Mesenchymal stem cell (in vitro differentiated cells and primary cell): ENCODE measurements at regions not wholly inside any gene's neighbourhood (a gene's known extent, or its start where the extent isn't known, plus 50 kb on each side); places are given as distances from the start of the nearest gene placed in this dataset.

Experiments
- DNase-seq: peaks from one replicate; pipeline ENCODE4 v3.0.0-alpha.2; 2013
- H2AFZ ChIP-seq: one replicate; pipeline ENCODE4 v1.6.1; 2013; ENCODE audit warnings: low read depth, mild to moderate bottlenecking, control low read depth, inconsistent platforms, low read length, moderate library complexity
- H2AK5ac ChIP-seq: 2 replicates; pipeline ENCODE4 v1.6.1; 2013; ENCODE audit warnings: low read length, moderate library complexity, mild to moderate bottlenecking, inconsistent platforms; ENCODE audit not compliant: severe bottlenecking
- H2BK120ac ChIP-seq: one replicate; pipeline ENCODE4 v1.6.1; 2013; ENCODE audit warnings: low read depth, mild to moderate bottlenecking, inconsistent platforms, low read length, moderate library complexity
- H2BK12ac ChIP-seq, 2 experiments: one replicate each; pipeline ENCODE4 v1.6.1; 2013; ENCODE audit warnings: inconsistent platforms in 2 of 2, low read length in 2 of 2, mild to moderate bottlenecking in 2 of 2, moderate library complexity in 2 of 2, control low read depth in 1 of 2
- H2BK15ac ChIP-seq: one replicate; pipeline ENCODE4 v1.6.1; 2013; ENCODE audit warnings: mild to moderate bottlenecking, low read depth, inconsistent platforms; ENCODE audit not compliant: poor library complexity, severe bottlenecking
- H2BK5ac ChIP-seq: 2 replicates; pipeline ENCODE4 v1.6.1; 2013; ENCODE audit warnings: low read depth, mild to moderate bottlenecking, low read length, control low read depth, inconsistent platforms; ENCODE audit not compliant: poor library complexity, severe bottlenecking
- H3K14ac ChIP-seq, 2 experiments: one replicate each; pipeline ENCODE4 v1.6.1; 2013; ENCODE audit warnings: inconsistent platforms in 2 of 2, low read length in 2 of 2, control low read depth in 1 of 2, mild to moderate bottlenecking in 1 of 2, moderate library complexity in 1 of 2
- H3K18ac ChIP-seq, 2 experiments: one replicate each; pipeline ENCODE4 v1.6.1; 2013; ENCODE audit warnings: inconsistent platforms in 2 of 2, low read length in 2 of 2, control low read depth in 1 of 2, low read depth in 1 of 2, mild to moderate bottlenecking in 1 of 2
- H3K23ac ChIP-seq, 2 experiments: one replicate each; pipeline ENCODE4 v1.6.1; 2013; ENCODE audit warnings: inconsistent platforms in 2 of 2, low read length in 2 of 2, mild to moderate bottlenecking in 2 of 2, moderate library complexity in 2 of 2, control low read depth in 1 of 2
- H3K27ac ChIP-seq: 2 replicates; pipeline ENCODE4 v1.5.1; 2013; ENCODE audit warnings: mild to moderate bottlenecking, moderate library complexity, low read length, control low read depth, inconsistent platforms; ENCODE audit not compliant: poor library complexity, severe bottlenecking
- H3K27me3 ChIP-seq, 2 experiments: 2 replicates each; pipeline versions ENCODE4 v1.6.1 to v1.7.0; 2013; ENCODE audit warnings: low read length in 2 of 2, mild to moderate bottlenecking in 2 of 2, moderate library complexity in 2 of 2, control low read depth in 1 of 2, inconsistent platforms in 1 of 2; ENCODE audit not compliant: control insufficient read depth in 1 of 2, insufficient read depth in 1 of 2
- H3K36me3 ChIP-seq, 2 experiments: 2 replicates each; pipeline versions ENCODE4 v1.6.1 to v1.7.0; 2013; ENCODE audit warnings: low read length in 2 of 2, control low read depth in 1 of 2, inconsistent platforms in 1 of 2, low read depth in 1 of 2, mild to moderate bottlenecking in 1 of 2; ENCODE audit not compliant: insufficient read depth in 2 of 2, control insufficient read depth in 1 of 2
- H3K4ac ChIP-seq, 2 experiments: one replicate each; pipeline ENCODE4 v1.6.1; 2013; ENCODE audit warnings: inconsistent platforms in 2 of 2, low read length in 2 of 2, mild to moderate bottlenecking in 2 of 2, moderate library complexity in 2 of 2, control low read depth in 1 of 2, low read depth in 1 of 2
- H3K4me1 ChIP-seq: 2 replicates; pipeline ENCODE4 v1.6.1; 2013; ENCODE audit warnings: low read depth, low read length, control low read depth; ENCODE audit not compliant: control insufficient read depth, insufficient read depth
- H3K4me2 ChIP-seq: 2 replicates; pipeline ENCODE4 v1.6.1; 2013; ENCODE audit warnings: low read length, mild to moderate bottlenecking, inconsistent platforms; ENCODE audit not compliant: poor library complexity, severe bottlenecking
- H3K4me3 ChIP-seq, 2 experiments: 2 replicates each; pipeline versions ENCODE4 v1.5.1 to v1.7.0; 2013; ENCODE audit warnings: low read length in 2 of 2, mild to moderate bottlenecking in 2 of 2, control low read depth in 1 of 2, low read depth in 1 of 2; ENCODE audit not compliant: insufficient read depth in 1 of 2
- H3K79me1 ChIP-seq: replicated peaks from 2 replicates; pipeline ENCODE4 v1.6.1; 2013; ENCODE audit warnings: mild to moderate bottlenecking, control low read depth, low read length, inconsistent platforms; ENCODE audit not compliant: poor library complexity, severe bottlenecking
- H3K9ac ChIP-seq: 2 replicates; pipeline ENCODE4 v1.7.0; 2013; ENCODE audit warnings: mild to moderate bottlenecking, low read length, moderate library complexity
- H3K9me3 ChIP-seq: 2 replicates; pipeline ENCODE4 v1.7.0; 2013; ENCODE audit warnings: mild to moderate bottlenecking, low read length; ENCODE audit not compliant: control insufficient read depth
- H4K8ac ChIP-seq: one replicate; pipeline ENCODE4 v1.6.1; 2013; ENCODE audit warnings: inconsistent platforms, mild to moderate bottlenecking, low read length, moderate library complexity
- H4K91ac ChIP-seq: one replicate; pipeline ENCODE4 v1.6.1; 2013; ENCODE audit warnings: mild to moderate bottlenecking, low read length, inconsistent platforms
- WGBS: methylation state at CpG from one replicate; pipeline ENCODE4 v1.1.7; 2013; ENCODE audit warnings: mixed read lengths; 5-methylcytosine and 5-hydroxymethylcytosine counted together

DNA sequence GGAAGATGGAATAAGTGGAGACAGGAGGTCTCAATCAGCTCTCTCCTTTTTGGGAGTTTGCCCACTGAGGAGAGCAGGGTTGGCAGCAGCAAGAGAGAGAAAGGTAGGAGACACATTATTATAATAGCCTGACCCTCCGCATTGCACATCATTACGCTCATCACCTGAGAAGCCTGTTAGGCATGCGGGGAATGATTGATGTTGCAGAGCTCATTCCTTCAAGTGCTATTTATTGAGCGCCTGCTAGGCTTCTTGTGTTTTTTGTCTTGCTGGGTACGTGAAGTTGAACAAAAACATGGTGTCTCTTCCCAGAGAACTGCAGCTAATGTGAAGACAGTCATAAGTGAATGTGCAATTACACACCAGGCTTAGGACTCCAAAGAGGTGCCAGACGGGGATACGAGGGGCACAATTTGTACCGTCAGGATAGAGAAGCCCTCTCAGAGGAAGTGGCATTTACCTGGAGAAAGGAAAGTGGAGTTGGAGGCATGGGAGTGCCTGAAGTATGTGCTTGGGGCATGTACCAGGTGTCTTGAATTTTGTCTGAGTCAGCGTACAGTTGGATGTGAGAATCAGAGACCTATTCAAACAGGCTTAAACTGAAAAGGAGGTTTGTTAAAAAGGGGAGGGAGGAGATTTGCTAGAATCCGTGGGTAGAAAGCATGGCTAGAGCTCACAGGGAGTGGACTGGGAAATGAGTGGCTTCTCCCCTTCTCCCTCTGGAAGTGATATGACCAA, 90.2 kb upstream of the SOD3 start:
- Histone ChIP-seq H3K27me3 (peaks cover 0 to 18% of the 10 kb centered on the region in 2 experiments), H3K79me1 (no peaks in the 10 kb centered on the region)
- 85% methylated on average over 10 of the region's 10 CpGs for WGBS

DNA sequence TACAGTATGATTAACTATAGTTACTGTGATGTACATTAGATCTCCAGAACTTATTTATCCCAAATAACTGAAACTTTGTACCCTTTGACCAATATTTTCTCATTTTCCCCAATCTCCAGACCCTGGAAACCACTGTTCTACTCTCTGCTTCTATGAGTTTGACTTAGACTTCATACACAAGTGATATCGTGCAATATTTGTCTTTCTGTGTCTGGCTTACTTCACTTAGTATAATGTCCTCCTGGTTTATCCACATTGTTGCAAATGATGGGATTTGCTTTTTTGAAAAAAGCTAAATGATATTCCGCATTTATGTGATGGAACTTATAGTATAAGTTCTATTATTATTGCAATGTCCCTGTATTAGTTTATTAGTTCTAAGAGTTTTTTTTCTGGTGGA, 81.8 kb upstream of the SOD3 start:
- Histone ChIP-seq H2BK120ac (no peak overlapping the region), H3K4me1 (no peaks in the 10 kb centered on the region), H2AFZ (no peak overlapping the region), H2BK12ac (no peak overlapping the region), H3K9me3 (peaks cover 20% of the 10 kb centered on the region), H4K91ac (no peak overlapping the region), H3K14ac (no peak overlapping the region), H3K36me3 (no peaks in the 10 kb centered on the region), H2BK15ac (no peak overlapping the region), H3K9ac (no peak overlapping the region), H2AK5ac (no peak overlapping the region), H3K18ac (no peak overlapping the region), H3K4ac (no peak overlapping the region), H3K23ac (no peak overlapping the region), H3K4me2 (no peak overlapping the region), H3K4me3 (no peak overlapping the region), H3K79me1 (no peaks in the 10 kb centered on the region), H3K27ac (no peak overlapping the region), H3K27me3 (no peaks in the 10 kb centered on the region), H4K8ac (no peak overlapping the region), H2BK5ac (no peak overlapping the region)
- no peak for DNase-seq
- WGBS: no CpG with 5 or more reads among the region's 2 CpGs

More for the DNA sequence above, 90.2 kb upstream of the SOD3 start:
- Histone ChIP-seq H4K8ac (no peak overlapping the region), H2BK15ac (no peak overlapping the region), H4K91ac (no peak overlapping the region), H3K23ac (no peak overlapping the region), H3K9me3 (peaks cover 7% of the 10 kb centered on the region), H3K36me3 (no peaks in the 10 kb centered on the region), H3K4ac (no peak overlapping the region), H2BK12ac (no peak overlapping the region), H3K18ac (no peak overlapping the region), H3K14ac (no peak overlapping the region), H3K9ac (no peak overlapping the region), H2AFZ (no peak overlapping the region), H2AK5ac (no peak overlapping the region), H3K4me1 (no peaks in the 10 kb centered on the region), H3K27ac (no peak overlapping the region), H3K4me3 (no peak overlapping the region), H2BK5ac (no peak overlapping the region), H2BK120ac (no peak overlapping the region), H3K4me2 (no peak overlapping the region)
- no peak for DNase-seq

DNA sequence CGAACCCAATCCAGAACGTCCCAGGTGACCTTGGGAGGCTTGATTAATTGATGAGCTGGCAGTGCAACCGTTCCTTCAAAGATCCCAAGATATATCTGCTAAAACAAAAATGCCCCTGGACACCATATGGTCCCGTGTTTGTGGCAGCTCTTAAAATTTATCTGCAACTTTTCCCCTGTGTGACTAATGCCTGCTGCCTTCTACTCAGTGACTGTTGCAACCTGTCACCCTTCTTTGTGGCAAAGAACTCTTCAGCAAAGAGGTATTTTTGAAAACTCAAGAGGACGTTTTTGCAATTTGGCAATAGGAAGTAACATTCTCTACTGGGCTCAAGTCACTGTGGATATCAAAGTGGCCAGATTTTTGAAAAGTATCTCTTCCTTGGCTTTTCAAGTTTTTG, 75.8 kb upstream of the SOD3 start:
- peaks cover 0 to 7% of the 10 kb centered on the region in 2 experiments for H3K27me3 ChIP-seq
- H3K4me2 ChIP-seq: no peak overlapping the region
- H3K4ac ChIP-seq: no peak overlapping the region
- no peak overlapping the region for H4K91ac ChIP-seq
- no peak overlapping the region for H3K18ac ChIP-seq
- no peaks in the 10 kb centered on the region for H3K79me1 ChIP-seq
- no peak overlapping the region for H2BK15ac ChIP-seq
- H2BK120ac ChIP-seq: no peak overlapping the region
- no peak overlapping the region for H3K23ac ChIP-seq
- H3K36me3 ChIP-seq: no peaks in the 10 kb centered on the region
- no peak overlapping the region for H3K27ac ChIP-seq
- no peaks in the 10 kb centered on the region for H3K4me1 ChIP-seq
- H3K14ac ChIP-seq: no peak overlapping the region
- peaks cover 7% of the 10 kb centered on the region for H3K9me3 ChIP-seq
- H4K8ac ChIP-seq: no peak overlapping the region
- H3K4me3 ChIP-seq: no peak overlapping the region
- H2BK12ac ChIP-seq: no peak overlapping the region
- H2BK5ac ChIP-seq: no peak overlapping the region
- no peak overlapping the region for H2AFZ ChIP-seq
- no peak overlapping the region for H2AK5ac ChIP-seq
- 37% methylated on average over 5 of the region's 5 CpGs for WGBS
- DNase-seq: no peak
- H3K9ac ChIP-seq: no peak overlapping the region

DNA sequence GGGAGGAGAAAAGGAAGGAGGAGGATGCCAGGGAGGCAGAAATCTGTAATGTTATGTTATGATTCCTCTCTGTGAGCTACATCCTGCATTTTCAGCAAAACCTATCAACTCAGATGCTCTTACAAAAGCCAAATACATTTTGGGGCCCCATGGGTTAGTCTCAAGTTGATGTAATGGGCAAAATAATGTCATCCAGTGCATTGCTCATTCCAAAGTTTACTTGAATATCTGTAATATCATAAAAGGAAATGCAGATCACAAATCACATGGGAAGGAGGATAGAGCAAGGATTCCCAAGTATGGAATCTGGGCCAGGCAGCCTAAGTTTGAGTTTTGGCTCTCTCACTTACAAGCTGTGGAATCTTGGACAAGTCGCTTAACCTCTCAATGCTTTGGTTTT, 74.9 kb upstream of the SOD3 start:
- no peak overlapping the region for H2AK5ac ChIP-seq

More for the DNA sequence above, 74.9 kb upstream of the SOD3 start:
- DNase-seq: no peak
- Histone ChIP-seq H3K18ac (no peak overlapping the region), H3K27ac (no peak overlapping the region), H2BK120ac (no peak overlapping the region), H3K14ac (no peak overlapping the region), H3K79me1 (no peaks in the 10 kb centered on the region), H2BK15ac (no peak overlapping the region), H3K23ac (no peak overlapping the region), H3K4me1 (no peaks in the 10 kb centered on the region), H3K9ac (no peak overlapping the region), H3K4me3 (no peak overlapping the region), H3K9me3 (no peaks in the 10 kb centered on the region), H3K4ac (no peak overlapping the region), H4K8ac (no peak overlapping the region), H2BK5ac (no peak overlapping the region), H3K27me3 (peaks cover 0 to 7% of the 10 kb centered on the region in 2 experiments), H3K4me2 (no peak overlapping the region), H3K36me3 (no peaks in the 10 kb centered on the region), H4K91ac (no peak overlapping the region), H2AFZ (no peak overlapping the region), H2BK12ac (no peak overlapping the region)
- WGBS: no CpG with 5 or more reads among the region's 1 CpG
